Activated CD4-positive, alpha-beta memory T cell treated with anti-CD3 and anti-CD28 coated beads for 36 hours (primary cell): ENCODE measurements at regions not wholly inside any gene's neighbourhood (a gene's known extent, or its start where the extent isn't known, plus 50 kb on each side); places are given as distances from the start of the nearest gene placed in this dataset.

Experiments
- CTCF ChIA-PET: fragments of 350-600 bp; sonication (Branson Sonifier 250); formaldehyde crosslinking; loops from one replicate; lab custom pipeline; 2021; ENCODE audit warnings: antibody characterized with exemption, inconsistent platforms; lab: Charles Lee
- POLR2A ChIA-PET: fragments of 350-600 bp; sonication (Branson Sonifier 250); formaldehyde crosslinking; loops from one replicate; lab custom pipeline; 2021; ENCODE audit warnings: antibody characterized with exemption; lab: Charles Lee
- DNase-seq: peaks from one replicate; pipeline ENCODE4 v3.0.0-alpha.2; 2020
- H3K27ac Mint-ChIP-seq: one replicate; pipeline ENCODE4 v1.8.0; 2021; ENCODE audit warnings: mixed read lengths
- H3K27me3 Mint-ChIP-seq: one replicate; pipeline ENCODE4 v1.8.0; 2021; ENCODE audit warnings: mixed read lengths
- H3K36me3 Mint-ChIP-seq: one replicate; pipeline ENCODE4 v1.8.0; 2021; ENCODE audit warnings: mixed read lengths
- H3K4me1 Mint-ChIP-seq: one replicate; pipeline ENCODE4 v1.8.0; 2021; ENCODE audit warnings: low read depth, mixed read lengths
- H3K4me3 Mint-ChIP-seq: one replicate; pipeline ENCODE4 v1.8.0; 2021; ENCODE audit warnings: mild to moderate bottlenecking, mixed read lengths
- H3K9me3 Mint-ChIP-seq: one replicate; pipeline ENCODE4 v1.8.0; 2021; ENCODE audit warnings: mixed read lengths
- intact Hi-C: fragments of 100-400 bp; cut with micrococcal nuclease; formaldehyde crosslinking; loops from one replicate; pipeline ENCODE4 v1.15.1; 2023

GRCh38 chr3:103787879-103788278 is 1353.1 kb downstream of the ZPLD1 start:
- ChIA-PET CTCF (interaction anchor here (0.6 kb wide), 1 partner anchor 224 kb away, joined by 3 read pairs; no protein-coding TSS in a partner anchor), POLR2A (no interaction called here)
- Mint-ChIP-seq H3K36me3 (no peaks in the 10 kb centered on the region), H3K27me3 (no peaks in the 10 kb centered on the region), H3K9me3 (no peaks in the 10 kb centered on the region), H3K4me3 (no peak overlapping the region), H3K27ac (no peak overlapping the region), H3K4me1 (no peaks in the 10 kb centered on the region)
- intact Hi-C loops = no loop called here
- DNase-seq = no peak

GRCh38 chr3:103791786-103792515 is 1357.1 kb downstream of the ZPLD1 start:
- ChIA-PET CTCF (no interaction called here), POLR2A (no interaction called here)
- H3K9me3 Mint-ChIP-seq = no peaks in the 10 kb centered on the region
- no peaks in the 10 kb centered on the region for H3K36me3 Mint-ChIP-seq
- no peak for DNase-seq
- intact Hi-C loops = no loop called here
- no peaks in the 10 kb centered on the region for H3K27me3 Mint-ChIP-seq
- H3K4me1 Mint-ChIP-seq = no peaks in the 10 kb centered on the region
- no peak overlapping the region for H3K27ac Mint-ChIP-seq
- H3K4me3 Mint-ChIP-seq = no peak overlapping the region

GRCh38 chr3:103794656-103795055 is 1359.8 kb downstream of the ZPLD1 start:
- no peaks in the 10 kb centered on the region for H3K36me3 Mint-ChIP-seq
- H3K27ac Mint-ChIP-seq = no peak overlapping the region
- intact Hi-C loops = no loop called here
- H3K9me3 Mint-ChIP-seq = no peaks in the 10 kb centered on the region
- ChIA-PET POLR2A (no interaction called here), CTCF (no interaction called here)
- no peak overlapping the region for H3K4me3 Mint-ChIP-seq
- H3K27me3 Mint-ChIP-seq = no peaks in the 10 kb centered on the region
- no peak for DNase-seq
- H3K4me1 Mint-ChIP-seq = no peaks in the 10 kb centered on the region

DNA sequence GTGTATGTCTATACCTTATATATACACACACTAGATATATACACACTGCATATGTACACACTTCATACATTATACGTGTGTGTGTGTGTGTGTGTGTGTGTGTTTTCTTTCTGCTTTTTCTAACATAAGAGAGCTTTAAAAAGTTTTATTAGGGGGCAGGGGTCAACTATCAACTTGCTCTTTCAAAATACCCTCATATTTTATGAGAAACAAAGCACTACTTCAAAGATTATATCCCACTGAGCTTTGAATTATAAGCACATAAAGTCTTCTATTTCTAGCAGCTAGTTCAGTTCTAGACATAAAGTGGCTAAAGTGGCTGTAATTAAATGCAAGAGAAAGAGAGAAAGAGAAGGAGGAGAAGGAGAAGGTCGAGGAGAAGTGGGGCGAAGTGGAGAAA is 1361.3 kb downstream of the ZPLD1 start:
- no peak overlapping the region for H3K27ac Mint-ChIP-seq

DNA sequence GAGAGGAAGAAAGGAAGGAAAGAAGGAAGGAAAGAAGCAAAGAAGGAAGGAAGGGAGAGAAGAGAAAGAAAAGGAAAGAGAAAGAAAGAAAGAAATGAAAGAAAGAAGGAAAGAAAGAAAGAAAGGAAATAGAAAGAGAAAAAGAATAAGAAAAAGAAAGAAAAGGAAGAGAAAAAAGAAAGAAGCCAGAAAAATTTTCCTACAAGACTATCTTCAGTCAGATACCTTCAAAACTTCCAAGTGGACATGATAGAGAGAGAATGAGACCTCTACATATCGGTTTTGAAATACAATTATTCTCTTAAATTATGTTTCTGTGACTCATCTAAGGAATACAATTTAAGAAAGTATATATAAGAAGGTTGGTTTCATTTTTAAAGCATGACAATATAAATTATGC is 1369.0 kb downstream of the ZPLD1 start:
- Mint-ChIP-seq H3K27me3 (no peaks in the 10 kb centered on the region), H3K36me3 (no peaks in the 10 kb centered on the region), H3K9me3 (peaks cover 12% of the 10 kb centered on the region), H3K4me3 (no peak overlapping the region), H3K4me1 (no peaks in the 10 kb centered on the region), H3K27ac (no peak overlapping the region)
- ChIA-PET POLR2A (no interaction called here), CTCF (no interaction called here)
- no peak for DNase-seq
- intact Hi-C loops = no loop called here

More for the DNA sequence above, 1361.3 kb downstream of the ZPLD1 start:
- ChIA-PET CTCF (no interaction called here), POLR2A (no interaction called here)
- Mint-ChIP-seq H3K4me1 (no peaks in the 10 kb centered on the region), H3K36me3 (no peaks in the 10 kb centered on the region), H3K9me3 (peaks cover 3% of the 10 kb centered on the region), H3K4me3 (no peak overlapping the region), H3K27me3 (no peaks in the 10 kb centered on the region)
- intact Hi-C loops = no loop called here
- DNase-seq = no peak

- Mint-ChIP-seq H3K27ac (no peak overlapping the region), H3K9me3 (peaks cover 8% of the 10 kb centered on the region), H3K4me3 (no peak overlapping the region), H3K36me3 (no peaks in the 10 kb centered on the region), H3K4me1 (no peaks in the 10 kb centered on the region), H3K27me3 (no peaks in the 10 kb centered on the region)
- POLR2A ChIA-PET = no interaction called here
- CTCF ChIA-PET = no interaction called here
- no peak for DNase-seq
- intact Hi-C loops = no loop called here
Measured at GRCh38 chr3:103810167-103810566, 1375.4 kb downstream of the ZPLD1 start.

GRCh38 chr3:103813955-103814354 is 1379.1 kb downstream of the ZPLD1 start:
- Mint-ChIP-seq H3K36me3 (no peaks in the 10 kb centered on the region), H3K4me1 (no peaks in the 10 kb centered on the region), H3K4me3 (no peak overlapping the region), H3K27me3 (no peaks in the 10 kb centered on the region), H3K9me3 (no peaks in the 10 kb centered on the region), H3K27ac (no peak overlapping the region)
- intact Hi-C loops = no loop called here
- POLR2A ChIA-PET = no interaction called here
- DNase-seq = no peak
- CTCF ChIA-PET = no interaction called here

DNA sequence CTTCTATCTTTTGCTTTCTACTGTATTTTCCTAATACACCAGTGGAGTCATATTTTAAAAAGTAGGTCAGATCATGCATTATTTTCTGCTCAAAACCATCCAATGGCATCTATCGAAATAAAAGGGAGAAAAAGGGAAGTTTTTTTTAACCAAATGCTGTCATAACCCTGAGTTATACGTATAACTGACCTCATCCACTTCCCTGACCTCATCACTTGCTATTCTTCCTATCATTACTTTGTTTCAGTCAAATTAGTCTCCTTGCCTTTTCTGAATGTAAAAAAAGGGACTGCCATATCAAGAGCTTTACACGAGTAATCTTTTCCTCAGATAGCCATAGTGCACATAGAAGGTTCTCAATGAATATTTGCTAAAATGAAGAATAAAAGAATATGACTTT is 1383.6 kb downstream of the ZPLD1 start:
- CTCF ChIA-PET = no interaction called here
- Mint-ChIP-seq H3K27ac (no peak overlapping the region), H3K27me3 (no peaks in the 10 kb centered on the region), H3K9me3 (no peaks in the 10 kb centered on the region), H3K36me3 (no peaks in the 10 kb centered on the region), H3K4me1 (no peaks in the 10 kb centered on the region), H3K4me3 (no peak overlapping the region)
- no peak for DNase-seq
- intact Hi-C loops = no loop called here
- POLR2A ChIA-PET = no interaction called here

GRCh38 chr3:103818800-103819199 is 1384.0 kb downstream of the ZPLD1 start:
- CTCF ChIA-PET = no interaction called here
- H3K36me3 Mint-ChIP-seq = no peaks in the 10 kb centered on the region
- no peak overlapping the region for H3K4me3 Mint-ChIP-seq
- intact Hi-C loops = no loop called here
- H3K9me3 Mint-ChIP-seq = no peaks in the 10 kb centered on the region
- H3K27ac Mint-ChIP-seq = no peak overlapping the region
- H3K4me1 Mint-ChIP-seq = no peaks in the 10 kb centered on the region
- POLR2A ChIA-PET = no interaction called here
- no peak for DNase-seq
- no peaks in the 10 kb centered on the region for H3K27me3 Mint-ChIP-seq

DNA sequence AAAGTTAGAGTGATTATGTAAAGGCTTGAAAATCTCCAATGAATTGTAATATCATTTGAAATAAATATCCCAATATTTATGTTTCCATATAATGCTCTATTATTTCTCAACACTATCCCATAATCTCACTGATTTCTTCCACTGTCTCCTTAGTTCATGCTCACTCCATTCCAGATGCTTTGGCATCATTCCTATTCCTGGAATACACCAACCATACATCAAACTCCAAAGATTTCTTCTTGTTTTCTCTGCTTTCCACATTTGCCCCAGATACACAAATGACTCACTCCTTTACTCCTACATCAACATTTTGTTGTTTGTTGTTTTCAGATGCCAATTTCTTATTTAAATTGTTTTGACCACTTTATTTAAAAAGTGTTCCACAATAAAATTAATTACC is 1390.8 kb downstream of the ZPLD1 start:
- Mint-ChIP-seq H3K9me3 (peaks cover 5% of the 10 kb centered on the region), H3K36me3 (no peaks in the 10 kb centered on the region), H3K27me3 (no peaks in the 10 kb centered on the region), H3K27ac (no peak overlapping the region), H3K4me1 (no peaks in the 10 kb centered on the region), H3K4me3 (no peak overlapping the region)
- POLR2A ChIA-PET = no interaction called here
- intact Hi-C loops = no loop called here
- CTCF ChIA-PET = no interaction called here
- DNase-seq = no peak

DNA sequence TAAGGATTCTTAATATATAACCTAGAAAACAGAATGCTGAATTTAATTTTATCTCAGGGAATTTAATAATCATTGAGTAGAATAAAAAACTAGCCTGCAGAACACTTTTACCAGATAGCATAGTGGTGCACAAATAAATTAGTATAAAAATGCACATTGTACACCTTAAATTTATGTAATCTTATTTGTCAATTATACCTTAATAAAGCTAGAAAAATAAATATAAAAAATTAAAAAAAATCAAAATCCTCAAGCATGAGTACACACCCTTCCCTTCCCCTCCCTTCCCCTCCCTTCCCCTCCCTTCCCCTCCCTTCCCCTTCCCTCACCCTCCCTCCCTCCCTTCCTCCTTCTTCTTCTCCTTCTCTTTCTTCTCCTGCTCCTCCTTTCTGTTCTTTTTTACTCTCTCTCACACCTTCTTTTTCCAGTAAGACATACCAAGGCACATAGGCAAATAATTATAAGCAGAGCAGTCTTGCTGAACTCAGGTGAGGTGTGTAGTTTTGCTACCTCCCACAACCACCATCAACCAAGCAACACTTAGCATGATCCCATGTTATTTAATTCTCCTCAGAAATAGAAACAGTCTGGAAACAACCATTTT is 1395.0 kb downstream of the ZPLD1 start:
- H3K36me3 Mint-ChIP-seq = no peaks in the 10 kb centered on the region
- peaks cover 5% of the 10 kb centered on the region for H3K9me3 Mint-ChIP-seq
- intact Hi-C loops = no loop called here
- ChIA-PET CTCF (no interaction called here), POLR2A (no interaction called here)
- H3K4me1 Mint-ChIP-seq = no peaks in the 10 kb centered on the region
- no peaks in the 10 kb centered on the region for H3K27me3 Mint-ChIP-seq
- no peak overlapping the region for H3K4me3 Mint-ChIP-seq
- no peak for DNase-seq
- no peak overlapping the region for H3K27ac Mint-ChIP-seq

DNA sequence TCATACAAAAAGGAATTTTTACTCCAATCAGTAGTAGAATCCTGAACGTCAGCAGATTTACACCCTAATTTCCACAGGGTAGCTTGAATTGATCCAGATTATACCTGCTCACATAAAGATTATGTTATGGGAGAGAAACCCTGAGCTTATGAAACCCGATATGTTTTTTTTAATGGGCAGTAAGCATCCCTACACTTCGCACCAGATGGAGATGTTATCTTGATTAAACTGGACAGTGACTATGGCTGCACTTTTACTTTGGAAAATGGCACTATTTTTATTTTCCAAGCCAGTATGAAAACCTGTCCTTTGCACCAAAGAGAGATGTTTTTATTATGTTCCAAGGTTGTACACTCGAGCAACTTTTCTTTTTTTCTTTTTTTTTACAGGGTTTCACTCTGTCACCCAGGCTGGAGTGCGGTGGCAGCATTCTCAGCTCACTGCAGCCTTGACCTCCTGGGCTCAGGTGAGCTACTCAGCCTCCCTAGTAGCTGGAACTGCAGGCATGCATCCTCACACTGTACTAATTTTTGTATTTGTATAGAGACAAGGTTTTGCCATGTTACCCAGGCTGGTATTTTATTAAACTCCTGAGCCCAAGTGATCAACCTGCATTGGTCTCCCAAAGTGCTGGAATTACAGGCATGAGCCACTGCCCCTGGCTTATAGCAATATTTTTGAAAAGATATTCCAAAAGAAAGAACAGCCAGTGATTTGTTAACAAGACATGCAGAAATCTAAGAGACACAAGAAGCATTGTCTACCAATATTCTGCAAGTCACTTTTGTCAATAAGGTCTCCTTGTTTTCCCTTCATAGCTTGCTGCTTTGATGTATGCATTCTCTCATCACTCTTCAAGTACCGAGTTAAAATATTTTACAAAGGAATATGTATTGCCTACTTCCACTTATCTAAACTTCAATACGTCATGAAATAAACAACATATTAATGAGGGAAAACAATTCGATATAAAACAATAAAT is 1412.6 kb downstream of the ZPLD1 start:
- ChIA-PET POLR2A (no interaction called here), CTCF (no interaction called here)
- no peak for DNase-seq
- Mint-ChIP-seq H3K27ac (no peak overlapping the region), H3K9me3 (no peaks in the 10 kb centered on the region), H3K36me3 (no peaks in the 10 kb centered on the region), H3K4me1 (no peaks in the 10 kb centered on the region), H3K4me3 (no peak overlapping the region), H3K27me3 (no peaks in the 10 kb centered on the region)
- intact Hi-C loops = no loop called here
